Keratinocyte (primary cell): ENCODE measurements at regions not wholly inside any gene's neighbourhood (a gene's known extent, or its start where the extent isn't known, plus 50 kb on each side); places are given as distances from the start of the nearest gene placed in this dataset.

Source experiments
- EZH2 ChIP-seq: IDR thresholded peaks from one replicate; pipeline ENCODE4 v1.6.1; 2012; ENCODE audit warnings: inconsistent platforms, mild to moderate bottlenecking, low read length, moderate library complexity
- TF ChIP-seq, protein P1 (sequence below), 3 experiments: IDR thresholded peaks in 1 of 3; conservative IDR thresholded peaks in 1 of 3; optimal IDR thresholded peaks in 1 of 3; 2 replicates in 2 of 3; 3 replicates in 1 of 3; pipeline versions ENCODE3 to v1.5.1; 2011; ENCODE audit warnings: low read length in 3 of 3, mild to moderate bottlenecking in 3 of 3, moderate library complexity in 2 of 3, control low read depth in 1 of 3, inconsistent platforms in 1 of 3; ENCODE audit not compliant: insufficient read depth in 2 of 3; ENCODE audit errors: extremely low read depth in 1 of 3

DNA sequence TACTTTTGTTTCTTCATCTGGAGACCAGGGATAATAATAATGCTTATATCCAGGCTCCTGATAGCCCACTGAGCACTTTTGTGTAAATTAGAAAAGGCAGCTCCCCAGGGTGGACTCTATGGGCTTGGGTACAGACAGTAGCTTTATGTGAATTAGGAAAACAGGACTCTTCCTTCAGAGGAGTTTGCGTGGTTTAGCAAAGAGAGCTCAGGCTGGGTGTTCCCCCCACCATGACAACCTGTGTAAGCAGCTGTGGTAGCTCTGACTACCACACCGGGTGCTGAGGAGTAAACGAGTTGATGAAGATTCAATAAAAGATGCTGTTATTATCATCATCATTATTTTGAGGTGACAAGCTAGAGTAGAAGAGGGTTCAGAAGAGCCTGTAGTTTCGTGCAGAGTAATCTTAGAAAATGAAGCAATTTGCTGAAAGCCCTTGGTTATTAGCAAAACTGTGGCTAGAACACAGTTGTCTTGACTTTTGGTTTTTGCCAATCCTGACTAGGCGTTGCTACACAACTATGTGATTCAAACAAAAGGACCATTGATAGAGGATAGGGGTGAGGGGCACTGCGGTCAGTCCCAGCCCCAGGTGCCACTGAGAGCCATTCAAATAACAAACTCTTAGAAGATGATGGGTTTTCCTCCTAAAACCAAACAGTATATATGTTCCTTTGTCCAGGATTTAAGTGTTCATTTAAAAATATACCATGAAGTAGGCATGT, 60.6 kb upstream of the LIMCH1 start:
- TF ChIP-seq, protein P1, sequence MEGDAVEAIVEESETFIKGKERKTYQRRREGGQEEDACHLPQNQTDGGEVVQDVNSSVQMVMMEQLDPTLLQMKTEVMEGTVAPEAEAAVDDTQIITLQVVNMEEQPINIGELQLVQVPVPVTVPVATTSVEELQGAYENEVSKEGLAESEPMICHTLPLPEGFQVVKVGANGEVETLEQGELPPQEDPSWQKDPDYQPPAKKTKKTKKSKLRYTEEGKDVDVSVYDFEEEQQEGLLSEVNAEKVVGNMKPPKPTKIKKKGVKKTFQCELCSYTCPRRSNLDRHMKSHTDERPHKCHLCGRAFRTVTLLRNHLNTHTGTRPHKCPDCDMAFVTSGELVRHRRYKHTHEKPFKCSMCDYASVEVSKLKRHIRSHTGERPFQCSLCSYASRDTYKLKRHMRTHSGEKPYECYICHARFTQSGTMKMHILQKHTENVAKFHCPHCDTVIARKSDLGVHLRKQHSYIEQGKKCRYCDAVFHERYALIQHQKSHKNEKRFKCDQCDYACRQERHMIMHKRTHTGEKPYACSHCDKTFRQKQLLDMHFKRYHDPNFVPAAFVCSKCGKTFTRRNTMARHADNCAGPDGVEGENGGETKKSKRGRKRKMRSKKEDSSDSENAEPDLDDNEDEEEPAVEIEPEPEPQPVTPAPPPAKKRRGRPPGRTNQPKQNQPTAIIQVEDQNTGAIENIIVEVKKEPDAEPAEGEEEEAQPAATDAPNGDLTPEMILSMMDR (optimal IDR thresholded peaks at IDR 0.05 in 1 of 3, IDR thresholded peaks at IDR 0.05 in 1 of 3, conservative IDR thresholded peaks at IDR 0.05 in 1 of 3; ENCODE audit: extremely low read depth in 1 of 3, insufficient read depth in 2 of 3, low read length in 3 of 3) = no peak
- TF ChIP-seq EZH2 = no peak
